Endothelial cell of umbilical vein (primary cell): ENCODE measurements at regions not wholly inside any gene's neighbourhood (a gene's known extent, or its start where the extent isn't known, plus 50 kb on each side); places are given as distances from the start of the nearest gene placed in this dataset.

Experiments used
- BruUV-seq: library from RNA; stranded (reverse); fragments of 400-500 nt; replicated peaks from 2 replicates; lab custom pipeline; 2021; lab: Mats Ljungman, UMichigan
- CTCF ChIA-PET: fragments of 300-600, 350-600 bp; sonication (Branson Sonifier 250); formaldehyde crosslinking; loops from one replicate; lab custom pipeline; 2021; ENCODE audit warnings: antibody characterized with exemption, inconsistent platforms; lab: Charles Lee
- POLR2A ChIA-PET: fragments of 300-600, 350-600 bp; sonication (Branson Sonifier 250); formaldehyde crosslinking; loops from one replicate; lab custom pipeline; 2021; ENCODE audit warnings: antibody characterized with exemption, inconsistent platforms; lab: Charles Lee
- DNase-seq: peaks from one replicate; pipeline ENCODE4 v3.0.0-alpha.2; 2011; ENCODE audit warnings: low read depth, low spot score
- FAIRE-seq: peaks from 2 replicates; lab custom pipeline; 2011; peaks lifted over from hg19 to GRCh38; lab: Jason Lieb, UNC
- H2AFZ ChIP-seq: 2 replicates; pipeline ENCODE4 v1.6.0; 2012; ENCODE audit warnings: low read depth, low read length, control low read depth, inconsistent platforms
- H3K27ac ChIP-seq: 2 replicates; pipeline ENCODE4 v1.5.1; 2011; ENCODE audit warnings: low read depth, mild to moderate bottlenecking, control low read depth, low read length, moderate library complexity; ENCODE audit not compliant: insufficient read depth
- H3K27me3 ChIP-seq, 2 experiments: 2 replicates each; pipeline versions ENCODE4 v1.6.0 to v1.6.1; 2011; ENCODE audit warnings: low read length in 2 of 2, mixed read lengths in 1 of 2; ENCODE audit not compliant: control insufficient read depth in 2 of 2, insufficient read depth in 2 of 2
- H3K36me3 ChIP-seq, 2 experiments: 2 replicates in 1 of 2; 3 replicates in 1 of 2; pipeline ENCODE4 v1.5.1; 2011; ENCODE audit warnings: low read length in 2 of 2, mild to moderate bottlenecking in 1 of 2, moderate library complexity in 1 of 2; ENCODE audit not compliant: control insufficient read depth in 2 of 2, insufficient read depth in 2 of 2; ENCODE audit errors: extremely low read depth in 1 of 2
- H3K4me1 ChIP-seq: 3 replicates; pipeline ENCODE4 v1.5.1; 2011; ENCODE audit warnings: mild to moderate bottlenecking, low read length; ENCODE audit not compliant: control insufficient read depth, insufficient read depth; ENCODE audit errors: extremely low read depth
- H3K4me2 ChIP-seq: 2 replicates; pipeline ENCODE4 v1.6.1; 2011; ENCODE audit warnings: low read length, control low read depth, mixed read lengths; ENCODE audit not compliant: insufficient read depth
- H3K4me3 ChIP-seq, 3 experiments: fragments of 200-600 bp in 1 of 3; sonication (generic), shearing (Covaris generic) in 1 of 3; replicated peaks in 1 of 3; 2 replicates each; pipeline ENCODE4 v1.5.1; 2011 to 2016; ENCODE audit warnings: control low read depth in 3 of 3, low read length in 3 of 3, mild to moderate bottlenecking in 2 of 3, inconsistent platforms in 1 of 3, low read depth in 1 of 3, moderate library complexity in 1 of 3; ENCODE audit not compliant: insufficient read depth in 1 of 3
- H3K79me2 ChIP-seq: 2 replicates; pipeline ENCODE4 v1.6.0; 2012; ENCODE audit warnings: low read length, inconsistent platforms; ENCODE audit not compliant: control insufficient read depth, insufficient read depth
- H3K9ac ChIP-seq: replicated peaks from 2 replicates; pipeline ENCODE3; 2011; ENCODE audit warnings: low read length, control low read depth; ENCODE audit not compliant: insufficient read depth; ENCODE audit errors: extremely low read depth
- H3K9me1 ChIP-seq: replicated peaks from 3 replicates; pipeline ENCODE4 v1.6.0; 2011; ENCODE audit warnings: mild to moderate bottlenecking, low read length; ENCODE audit not compliant: control insufficient read depth, insufficient read depth; ENCODE audit errors: extremely low read depth
- H3K9me3 ChIP-seq: replicated peaks from 2 replicates; pipeline ENCODE4 v1.5.1; 2012; ENCODE audit warnings: low read length, inconsistent platforms; ENCODE audit not compliant: control insufficient read depth, insufficient read depth
- H4K20me1 ChIP-seq: replicated peaks from 2 replicates; pipeline ENCODE3; 2011; ENCODE audit warnings: mild to moderate bottlenecking, low read length; ENCODE audit not compliant: control insufficient read depth, insufficient read depth; ENCODE audit errors: extremely low read depth
- CTCF ChIP-seq, 2 donors: IDR thresholded peaks; 1 replicate in 1 of 2; 2 replicates in 1 of 2; pipeline ENCODE4 v1.5.1; 2011; ENCODE audit warnings: low read length in 2 of 2, mild to moderate bottlenecking in 2 of 2, moderate library complexity in 2 of 2, control low read depth in 1 of 2, inconsistent platforms in 1 of 2, low read depth in 1 of 2; ENCODE audit not compliant: insufficient read depth in 1 of 2; ENCODE audit errors: extremely low read depth in 1 of 2
- EZH2 ChIP-seq: IDR thresholded peaks from 2 replicates; pipeline ENCODE4 v1.6.1; 2012; ENCODE audit warnings: borderline replicate concordance, low read depth, mild to moderate bottlenecking, moderate library complexity, low read length, inconsistent platforms; ENCODE audit not compliant: severe bottlenecking
- FOS ChIP-seq: IDR thresholded peaks from 2 replicates; pipeline ENCODE4 v1.6.1; 2011; ENCODE audit warnings: mild to moderate bottlenecking, low read length, moderate library complexity, borderline replicate concordance; ENCODE audit not compliant: insufficient read depth
- GATA2 ChIP-seq: IDR thresholded peaks from 2 replicates; pipeline ENCODE4 v1.7.0; 2011; ENCODE audit warnings: low read depth, mild to moderate bottlenecking, moderate library complexity, mixed read lengths, low read length; ENCODE audit not compliant: insufficient read length, insufficient read depth
- JUN ChIP-seq: IDR thresholded peaks from 2 replicates; pipeline ENCODE4 v1.6.1; 2011; ENCODE audit warnings: borderline replicate concordance, low read depth; ENCODE audit not compliant: insufficient read length, insufficient read depth
- MYC ChIP-seq: IDR thresholded peaks from one replicate; pipeline ENCODE4 v1.6.1; 2011; ENCODE audit warnings: mild to moderate bottlenecking, low read depth, low read length
- POLR2A ChIP-seq: IDR thresholded peaks from 2 replicates; pipeline ENCODE4 v1.6.1; 2012; ENCODE audit warnings: low read depth, mild to moderate bottlenecking, control low read depth, low read length
- POLR2AphosphoS5 ChIP-seq: IDR thresholded peaks from 2 replicates; pipeline ENCODE4 v1.6.1; 2012; ENCODE audit warnings: low read depth, mild to moderate bottlenecking, control low read depth, low read length, moderate library complexity; ENCODE audit not compliant: insufficient read depth
- dilution Hi-C: fragments of 300-500 bp; cut with MboI; formaldehyde crosslinking; loops from one replicate; pipeline ENCODE4 v1.15.0; 2019; ENCODE audit warnings: low sequenced_read_pairs; ENCODE audit not compliant: extremely low pct_ligation_motif_present
- intact Hi-C: fragments of 100-400 bp; cut with micrococcal nuclease; formaldehyde crosslinking; loops from one replicate; pipeline ENCODE4 v1.10.0; 2022
- TF ChIP-seq, protein P1 (sequence below): IDR thresholded peaks from 2 replicates; pipeline ENCODE4 v1.6.1; 2011; ENCODE audit not compliant: insufficient read depth, insufficient read length

GRCh38 chr2:78646533-78647364, 378.8 kb upstream of the REG3G start:
- Histone ChIP-seq H3K27me3 (no peaks in the 10 kb centered on the region), H3K27ac (no peak overlapping the region), H3K9me3 (no peaks in the 10 kb centered on the region), H3K9ac (no peak overlapping the region), H3K9me1 (no peaks in the 10 kb centered on the region), H3K4me1 (no peaks in the 10 kb centered on the region), H4K20me1 (no peaks in the 10 kb centered on the region), H3K36me3 (no peaks in the 10 kb centered on the region), H3K4me2 (no peak overlapping the region), H2AFZ (no peak overlapping the region), H3K79me2 (no peaks in the 10 kb centered on the region), H3K4me3 (no peak overlapping the region)
- BruUV-seq, result no TSS peak
- DNase-seq (no peak), FAIRE-seq (no peak)
- intact Hi-C loops (no loop called here), dilution Hi-C loops (no loop called here)
- CTCF ChIA-PET, result no interaction called here
- TF ChIP-seq GATA2, result no peak
- POLR2A ChIA-PET, result no interaction called here

- TF ChIP-seq, protein P1, sequence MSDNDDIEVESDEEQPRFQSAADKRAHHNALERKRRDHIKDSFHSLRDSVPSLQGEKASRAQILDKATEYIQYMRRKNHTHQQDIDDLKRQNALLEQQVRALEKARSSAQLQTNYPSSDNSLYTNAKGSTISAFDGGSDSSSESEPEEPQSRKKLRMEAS, result no peak
- TF ChIP-seq MYC, result no peak
- TF ChIP-seq JUN, result no peak
- no peak for TF ChIP-seq GATA2
- TF ChIP-seq FOS, result no peak
- TF ChIP-seq EZH2, result no peak
- no peak for TF ChIP-seq POLR2AphosphoS5
- TF ChIP-seq POLR2A, result no peak
- TF ChIP-seq CTCF (IDR thresholded peaks at IDR 0.05; ENCODE audit: extremely low read depth in 1 of 2, insufficient read depth in 1 of 2, low read depth in 1 of 2, low read length in 2 of 2), result no peak
- Histone ChIP-seq H3K36me3 (no peaks in the 10 kb centered on the region), H3K9me3 (no peaks in the 10 kb centered on the region), H4K20me1 (no peaks in the 10 kb centered on the region), H2AFZ (no peak overlapping the region), H3K79me2 (no peaks in the 10 kb centered on the region), H3K9ac (no peak overlapping the region), H3K27me3 (no peaks in the 10 kb centered on the region), H3K9me1 (no peaks in the 10 kb centered on the region), H3K27ac (no peak overlapping the region), H3K4me2 (no peak overlapping the region), H3K4me3 (no peak overlapping the region), H3K4me1 (no peaks in the 10 kb centered on the region)
- intact Hi-C loops (no loop called here), dilution Hi-C loops (no loop called here)
- CTCF ChIA-PET, result no interaction called here
- DNase-seq (no peak), FAIRE-seq (no peak)
- BruUV-seq, result no TSS peak
- POLR2A ChIA-PET, result no interaction called here
Observed at GRCh38 chr2:78648558-78648957, 376.9 kb upstream of the REG3G start.
